GM19023 (cell line): ENCODE measurements at regions not wholly inside any gene's neighbourhood (a gene's known extent, or its start where the extent isn't known, plus 50 kb on each side); places are given as distances from the start of the nearest gene placed in this dataset.
"Not testable (repeated sequence)": the region's sequence is repeated elsewhere in the genome, so short reads cannot be mapped to it uniquely, and the experiment has no call there.

Experiments used
- ATAC-seq: cut with Tn5 transposase; IDR thresholded peaks from one replicate; pipeline ENCODE4 v1.9.1; 2021; ENCODE audit warnings: mild to moderate bottlenecking, moderate library complexity; ENCODE audit not compliant: unreplicated experiment

GRCh38 chr4:189548484-189549125, 392.1 kb upstream of the FRG1 start:
- no peak for ATAC-seq

- not testable (repeated sequence) for ATAC-seq
Measured at GRCh38 chr4:189551931-189552670, 388.6 kb upstream of the FRG1 start.

GRCh38 chr4:189560605-189561004, 380.1 kb upstream of the FRG1 start:
- not testable (repeated sequence) for ATAC-seq

GRCh38 chr4:189563751-189564150, 376.9 kb upstream of the FRG1 start:
- not testable (repeated sequence) for ATAC-seq

- not testable (repeated sequence) for ATAC-seq
Measured at GRCh38 chr4:189566271-189566670, 374.4 kb upstream of the FRG1 start.

- ATAC-seq = not testable (repeated sequence)
Measured at GRCh38 chr4:189566900-189567299, 373.8 kb upstream of the FRG1 start.

- not testable (repeated sequence) for ATAC-seq
Measured at GRCh38 chr4:189579645-189580044, 361.0 kb upstream of the FRG1 start.

GRCh38 chr4:189586908-189587632, 353.6 kb upstream of the FRG1 start:
- ATAC-seq = not testable (repeated sequence)

- ATAC-seq = not testable (repeated sequence)
Measured at GRCh38 chr4:189589201-189589600, 351.5 kb upstream of the FRG1 start.

GRCh38 chr4:189592890-189593289, 347.8 kb upstream of the FRG1 start:
- ATAC-seq = no peak

GRCh38 chr4:189597341-189597740, 343.3 kb upstream of the FRG1 start:
- ATAC-seq = no peak

- ATAC-seq = no peak
Measured at GRCh38 chr4:189600264-189600663, 340.4 kb upstream of the FRG1 start.

- ATAC-seq = no peak
Measured at GRCh38 chr4:189600718-189601435, 339.8 kb upstream of the FRG1 start.

GRCh38 chr4:189602827-189603226, 337.8 kb upstream of the FRG1 start:
- ATAC-seq = not testable (repeated sequence)

- not testable (repeated sequence) for ATAC-seq
Measured at GRCh38 chr4:189610571-189610970, 330.1 kb upstream of the FRG1 start.

- ATAC-seq = no peak
Measured at GRCh38 chr4:189613207-189613606, 327.5 kb upstream of the FRG1 start.

- no peak for ATAC-seq
Measured at GRCh38 chr4:189615217-189615663, 325.4 kb upstream of the FRG1 start.

- ATAC-seq = not testable (repeated sequence)
Measured at GRCh38 chr4:189617741-189618140, 322.9 kb upstream of the FRG1 start.

- not testable (repeated sequence) for ATAC-seq
Measured at GRCh38 chr4:189619441-189620250, 321.0 kb upstream of the FRG1 start.

GRCh38 chr4:189622574-189622973, 318.1 kb upstream of the FRG1 start:
- ATAC-seq = not testable (repeated sequence)
